Neutrophil (primary cell): ENCODE measurements at regions not wholly inside any gene's neighbourhood (a gene's known extent, or its start where the extent isn't known, plus 50 kb on each side); places are given as distances from the start of the nearest gene placed in this dataset.
A peak's percentile ranks its signal among the peaks of the same experiment; 100 is the strongest.

Source experiments
- H3K27ac ChIP-seq: fragments of 200-600 bp; sonication (generic); 2 replicates; pipeline ENCODE4 v1.5.1; 2016; ENCODE audit warnings: mild to moderate bottlenecking, moderate library complexity
- H3K27me3 ChIP-seq: fragments of 200-600 bp; sonication (generic); 2 replicates; pipeline ENCODE4 v1.6.0; 2016; ENCODE audit warnings: mild to moderate bottlenecking
- H3K36me3 ChIP-seq: fragments of 200-600 bp; sonication (generic); 2 replicates; pipeline ENCODE4 v1.5.1; 2017
- H3K4me1 ChIP-seq, 2 experiments: fragments of 200-600 bp in 1 of 2; sonication (generic) in 1 of 2; 1 replicate in 1 of 2; 2 replicates in 1 of 2; pipeline versions ENCODE4 v1.5.1 to v1.6.1; 2013 to 2016; ENCODE audit warnings: low read depth in 1 of 2, low read length in 1 of 2, mild to moderate bottlenecking in 1 of 2, moderate library complexity in 1 of 2; ENCODE audit not compliant: control insufficient read depth in 1 of 2, insufficient read depth in 1 of 2
- H3K4me3 ChIP-seq, 2 experiments: fragments of 200-600 bp in 1 of 2; sonication (generic) in 1 of 2; 1 replicate in 1 of 2; 2 replicates in 1 of 2; pipeline ENCODE4 v1.5.1; 2013 to 2016; ENCODE audit warnings: low read depth in 1 of 2, low read length in 1 of 2, mild to moderate bottlenecking in 1 of 2, moderate library complexity in 1 of 2
- H3K9me3 ChIP-seq: fragments of 200-600 bp; sonication (generic); 2 replicates; pipeline ENCODE4 v1.5.1; 2016
- TF ChIP-seq, protein P1 (sequence below): fragments of 200-600 bp; sonication (generic); IDR thresholded peaks from 2 replicates; pipeline ENCODE4 v1.5.1; 2016; ENCODE audit warnings: antibody characterized with exemption

DNA sequence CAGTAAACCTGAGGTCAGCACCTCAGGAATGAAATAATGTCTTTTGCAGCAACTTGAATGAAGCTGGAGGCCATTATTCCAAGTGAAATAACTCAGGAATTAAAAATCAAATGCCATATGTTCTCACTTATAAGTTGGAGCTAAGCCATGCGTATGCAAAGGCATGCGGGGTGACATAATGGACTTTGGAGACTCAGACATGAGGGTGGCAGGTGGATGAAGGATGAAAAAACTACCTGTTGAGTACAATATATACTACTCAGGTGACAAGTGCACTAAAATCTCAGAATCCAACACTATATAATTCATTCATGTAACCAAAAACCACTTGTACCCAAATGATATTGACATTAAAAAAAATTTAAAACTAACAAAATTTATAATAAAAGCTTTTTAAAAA, 1416.9 kb downstream of the UQCRFS1 start:
- H3K4me3 ChIP-seq: no peak overlapping the region
- no peaks in the 10 kb centered on the region for H3K9me3 ChIP-seq
- peaks cover 4% of the 10 kb centered on the region for H3K36me3 ChIP-seq
- H3K27me3 ChIP-seq: no peaks in the 10 kb centered on the region
- TF ChIP-seq, protein P1, sequence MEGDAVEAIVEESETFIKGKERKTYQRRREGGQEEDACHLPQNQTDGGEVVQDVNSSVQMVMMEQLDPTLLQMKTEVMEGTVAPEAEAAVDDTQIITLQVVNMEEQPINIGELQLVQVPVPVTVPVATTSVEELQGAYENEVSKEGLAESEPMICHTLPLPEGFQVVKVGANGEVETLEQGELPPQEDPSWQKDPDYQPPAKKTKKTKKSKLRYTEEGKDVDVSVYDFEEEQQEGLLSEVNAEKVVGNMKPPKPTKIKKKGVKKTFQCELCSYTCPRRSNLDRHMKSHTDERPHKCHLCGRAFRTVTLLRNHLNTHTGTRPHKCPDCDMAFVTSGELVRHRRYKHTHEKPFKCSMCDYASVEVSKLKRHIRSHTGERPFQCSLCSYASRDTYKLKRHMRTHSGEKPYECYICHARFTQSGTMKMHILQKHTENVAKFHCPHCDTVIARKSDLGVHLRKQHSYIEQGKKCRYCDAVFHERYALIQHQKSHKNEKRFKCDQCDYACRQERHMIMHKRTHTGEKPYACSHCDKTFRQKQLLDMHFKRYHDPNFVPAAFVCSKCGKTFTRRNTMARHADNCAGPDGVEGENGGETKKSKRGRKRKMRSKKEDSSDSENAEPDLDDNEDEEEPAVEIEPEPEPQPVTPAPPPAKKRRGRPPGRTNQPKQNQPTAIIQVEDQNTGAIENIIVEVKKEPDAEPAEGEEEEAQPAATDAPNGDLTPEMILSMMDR: no peak
- H3K27ac ChIP-seq: no peak overlapping the region
- peaks cover 24 to 41% of the 10 kb centered on the region in 2 experiments for H3K4me1 ChIP-seq

DNA sequence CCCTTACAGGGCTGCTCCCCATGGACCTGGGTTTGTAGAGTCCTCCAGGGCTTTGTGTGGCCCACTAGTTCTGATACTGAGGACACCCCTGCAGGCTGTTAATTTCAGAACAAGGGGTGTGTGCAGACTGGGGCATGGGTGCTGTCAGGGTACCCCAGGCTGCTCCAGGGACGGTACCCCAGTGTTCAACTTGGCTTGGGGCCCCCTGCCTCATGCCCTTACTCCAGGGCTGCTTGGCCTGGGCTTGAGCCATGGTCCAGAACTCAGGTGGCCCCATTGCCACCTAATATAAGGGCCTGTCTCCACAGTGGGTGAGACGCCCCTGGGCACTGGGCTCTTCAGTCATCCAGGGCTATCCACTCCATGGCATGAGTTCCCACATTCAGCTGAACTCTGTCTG, 1417.6 kb downstream of the UQCRFS1 start:
- TF ChIP-seq, protein P1: no peak
- H3K27me3 ChIP-seq: no peaks in the 10 kb centered on the region
- peaks cover 4% of the 10 kb centered on the region for H3K36me3 ChIP-seq
- no peaks in the 10 kb centered on the region for H3K9me3 ChIP-seq
- no peak overlapping the region for H3K4me3 ChIP-seq
- H3K27ac ChIP-seq: no peak overlapping the region
- peaks cover 24 to 45% of the 10 kb centered on the region in 2 experiments for H3K4me1 ChIP-seq

DNA sequence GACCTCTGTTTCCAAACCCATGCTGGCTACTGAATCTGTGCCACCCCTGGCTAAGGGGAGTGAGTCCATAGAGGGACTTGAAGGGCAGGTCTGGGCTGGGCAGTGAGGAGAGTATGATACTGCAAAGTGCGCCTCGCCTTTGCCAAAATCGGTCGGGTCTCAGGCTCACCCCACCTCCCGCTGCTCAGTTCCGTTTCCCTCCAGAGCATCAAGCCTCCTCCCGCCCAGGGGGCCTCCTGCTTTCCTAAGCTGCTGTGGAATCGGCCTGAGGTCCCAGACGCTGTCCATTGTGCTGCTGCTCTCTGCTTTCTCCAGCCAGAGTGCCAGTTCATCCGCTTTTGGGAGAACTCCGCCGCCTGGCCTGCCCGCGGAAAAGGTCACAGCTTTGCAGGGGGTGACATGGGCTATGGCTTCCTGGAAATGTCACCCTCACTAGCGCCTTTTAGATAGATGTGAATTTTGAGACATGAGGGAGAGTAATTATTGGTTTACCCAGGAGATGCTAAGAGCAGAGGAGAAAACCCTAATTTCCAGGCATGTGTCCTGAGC, 1418.4 kb downstream of the UQCRFS1 start:
- H3K4me3 ChIP-seq: peak overlapping the region; percentile 72 to 73
- TF ChIP-seq, protein P1: no peak
- H3K36me3 ChIP-seq: peaks cover 4% of the 10 kb centered on the region
- H3K9me3 ChIP-seq: no peaks in the 10 kb centered on the region
- peak overlapping the region; percentile 72 for H3K27ac ChIP-seq
- peaks cover 24 to 45% of the 10 kb centered on the region in 2 experiments for H3K4me1 ChIP-seq
- no peaks in the 10 kb centered on the region for H3K27me3 ChIP-seq

DNA sequence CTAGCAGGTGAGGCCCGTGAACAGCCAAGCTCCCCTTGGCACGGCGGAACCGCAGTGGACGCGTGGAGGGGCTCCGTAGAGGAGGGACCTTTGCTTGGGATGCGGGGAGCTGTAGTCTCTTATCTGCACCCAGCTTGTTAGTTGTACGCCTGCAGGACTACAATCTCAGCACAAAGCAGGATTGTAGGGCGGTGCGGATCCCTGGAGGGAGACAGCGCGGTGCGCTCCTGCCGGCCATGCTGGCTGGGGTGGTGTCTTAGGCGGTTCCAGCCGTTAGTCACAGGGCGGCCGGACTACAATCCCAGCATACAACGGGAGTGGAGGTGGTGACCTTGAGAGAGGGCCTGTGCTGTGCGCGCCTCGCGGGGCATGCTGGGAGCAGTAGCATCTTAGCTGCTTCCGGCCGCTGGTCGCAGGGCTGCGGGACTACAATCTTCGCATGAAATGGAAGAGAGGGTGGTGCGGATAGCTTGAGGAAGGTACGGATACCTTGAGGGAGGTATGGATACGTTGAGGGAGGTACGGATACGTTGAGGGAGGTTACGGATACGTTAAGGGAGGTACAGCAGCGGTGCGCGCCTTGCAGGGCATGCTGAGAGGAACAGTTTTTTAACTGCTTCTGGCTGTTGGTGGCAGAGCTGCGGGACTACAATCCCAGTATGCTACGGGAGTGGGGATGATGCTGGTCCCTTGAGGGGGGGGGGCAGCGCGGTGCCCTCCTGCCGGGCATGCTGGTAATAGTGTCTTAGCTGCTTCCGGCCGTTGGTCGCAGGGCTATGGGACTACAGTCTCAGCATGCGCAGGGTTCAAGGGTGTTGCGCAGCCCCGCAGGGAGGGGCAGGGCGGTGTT, 1419.1 kb downstream of the UQCRFS1 start:
- H3K9me3 ChIP-seq: no peaks in the 10 kb centered on the region
- H3K27me3 ChIP-seq: no peaks in the 10 kb centered on the region
- peak overlapping the region; percentile 72 for H3K27ac ChIP-seq
- peaks cover 24 to 45% of the 10 kb centered on the region in 2 experiments for H3K4me1 ChIP-seq
- TF ChIP-seq, protein P1: no peak
- H3K4me3 ChIP-seq: peak overlapping the region; percentile 72 to 73
- H3K36me3 ChIP-seq: peaks cover 4% of the 10 kb centered on the region

DNA sequence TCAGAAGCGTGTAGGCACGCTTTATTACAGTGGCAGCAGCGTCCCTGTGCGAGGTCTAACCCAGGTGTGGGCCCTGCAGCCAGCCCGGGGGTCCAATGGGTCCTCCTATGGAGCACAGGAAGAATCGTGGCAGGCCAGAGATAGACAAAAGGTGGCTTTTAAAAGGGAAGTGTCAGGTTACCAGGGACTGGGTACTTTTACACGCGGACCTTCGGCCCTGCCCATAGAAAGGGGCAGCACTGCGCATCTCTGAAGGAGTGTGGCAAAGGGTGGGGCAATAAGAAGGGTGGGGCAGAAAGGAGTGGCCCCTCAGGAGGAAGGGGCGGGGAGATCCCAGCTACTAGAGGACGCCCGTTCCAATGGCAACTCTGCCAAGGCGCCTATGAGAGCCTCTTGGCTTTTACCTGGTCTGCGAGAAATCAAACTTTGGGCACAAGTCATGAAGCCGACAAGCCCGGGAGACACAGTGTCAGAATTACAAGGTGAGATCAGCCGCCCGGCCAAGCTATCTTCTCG, 1419.8 kb downstream of the UQCRFS1 start:
- Histone ChIP-seq H3K4me1 (peaks cover 24 to 45% of the 10 kb centered on the region in 2 experiments), H3K4me3 (peak overlapping the region; percentile 72 to 73), H3K27ac (peak overlapping the region; percentile 72), H3K27me3 (no peaks in the 10 kb centered on the region), H3K9me3 (no peaks in the 10 kb centered on the region), H3K36me3 (peaks cover 4% of the 10 kb centered on the region)
- TF ChIP-seq, protein P1: no peak
